Adrenal gland (tissue), 9 donors: ENCODE measurements at regions not wholly inside any gene's neighbourhood (a gene's known extent, or its start where the extent isn't known, plus 50 kb on each side); places are given as distances from the start of the nearest gene placed in this dataset.

ENCODE experiments used
- DNase-seq, 7 donors: peaks; one replicate each; pipeline ENCODE4 v3.0.0-alpha.2; 2019 to 2020
- H3K27ac ChIP-seq, 5 donors: fragments of 200-600 bp; sonication (generic) in 4 of 5; 1 replicate in 3 of 5; 2 replicates in 2 of 5; pipeline versions ENCODE4 v1.5.1 to v1.8.0; 2016 to 2020; ENCODE audit warnings: mild to moderate bottlenecking in 1 of 5
- H3K27me3 ChIP-seq: fragments of 200-600 bp; 2 replicates; pipeline ENCODE4 v1.8.0; 2021
- H3K36me3 ChIP-seq, 2 donors: fragments of 200-600 bp; replicated peaks in 1 of 2; 1 replicate in 1 of 2; 2 replicates in 1 of 2; pipeline versions ENCODE4 v1.5.1 to v1.8.0; 2018 to 2022
- H3K4me1 ChIP-seq, 2 donors: fragments of 200-600 bp; replicated peaks in 1 of 2; 1 replicate in 1 of 2; 2 replicates in 1 of 2; pipeline versions ENCODE4 v1.5.1 to v1.8.0; 2018 to 2021
- H3K4me3 ChIP-seq, 4 donors: fragments of 200-600 bp; sonication (generic) in 3 of 4; one replicate each; pipeline ENCODE4 v1.5.1; 2016 to 2018
- H3K9me3 ChIP-seq, 3 donors: fragments of 200-600 bp; sonication (generic) in 1 of 3; replicated peaks in 1 of 3; 1 replicate in 2 of 3; 2 replicates in 1 of 3; pipeline versions ENCODE4 v1.5.1 to v1.8.0; 2016 to 2021
- CTCF ChIP-seq, 6 experiments: fragments of 450-650 bp in 4 of 6; fragments of 200-600 bp in 2 of 6; sonication (generic) in 1 of 6; IDR thresholded peaks; 1 replicate in 5 of 6; 2 replicates in 1 of 6; pipeline versions ENCODE4 v1.5.1 to v1.8.0; 2016 to 2021; ENCODE audit warnings: antibody characterized with exemption in 6 of 6, mild to moderate bottlenecking in 2 of 6, moderate library complexity in 1 of 6
- POLR2A ChIP-seq, 2 donors: fragments of 450-650 bp; IDR thresholded peaks; one replicate each; pipeline ENCODE4 v1.6.1; 2017; ENCODE audit warnings: antibody characterized with exemption in 2 of 2, mild to moderate bottlenecking in 2 of 2, moderate library complexity in 1 of 2
- WGBS, 4 donors: extraction: QIAGEN DNeasy Blood & Tissue Kit in 2 of 4; methylation state at CpG; one replicate each; pipeline versions ENCODE4 v1.1.5 to v1.1.7; 2013 to 2017; 5-methylcytosine and 5-hydroxymethylcytosine counted together
- intact Hi-C, 2 donors: fragments of 100-400 bp; cut with DNase I; formaldehyde crosslinking; loops; one replicate each; pipeline versions ENCODE4 v1.14.1 to v1.15.0; 2022 to 2023
- donor health status: healthy with polysubstance abuse.
- donor health status: Bipolar disorder and iron deficiency.
- donor health status: DM: yes; HTN: yes; CAD: no.
- donor health status: DM: no; HTN: no; CAD: no.
- donor health status: DM: no; HTN: no; CAD: no.

DNA sequence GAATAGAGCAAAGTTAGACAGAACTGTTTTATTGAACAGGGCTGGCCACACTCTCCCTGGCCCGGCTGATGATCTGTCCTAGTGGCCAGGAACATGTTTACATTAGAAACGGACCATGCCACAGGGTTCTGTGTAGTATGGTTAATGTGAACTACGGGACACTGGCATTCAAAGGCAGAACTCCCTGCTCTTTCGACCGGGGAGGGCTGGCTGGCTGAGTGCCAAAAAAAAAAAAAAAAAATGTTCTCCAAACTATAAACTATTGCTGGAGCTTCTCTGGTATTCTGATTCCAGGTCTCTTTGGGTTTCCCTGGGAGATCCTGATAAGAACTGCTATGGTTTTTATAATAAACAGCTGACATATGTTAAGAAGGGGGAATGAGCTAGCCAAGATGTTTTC is 1262.6 kb upstream of the SORCS1 start:
- Histone ChIP-seq H3K27me3 (no peaks in the 10 kb centered on the region), H3K36me3 (no peaks in the 10 kb centered on the region), H3K9me3 (no peaks in the 10 kb centered on the region), H3K4me3 (no peak overlapping the region), H3K27ac (no peak overlapping the region), H3K4me1 (no peaks in the 10 kb centered on the region)
- no peak for TF ChIP-seq POLR2A (IDR thresholded peaks at IDR 0.05)
- no peak for TF ChIP-seq CTCF (IDR thresholded peaks at IDR 0.05)
- intact Hi-C loops, result no loop called here
- 15 to 31% (median 23%) methylated on average over 5 of the region's 5 CpGs for WGBS, 4 donors
- DNase-seq, result no peak

GRCh38 chr10:108425283-108425964 is 1260.9 kb upstream of the SORCS1 start:
- DNase-seq, result no peak
- WGBS, 4 donors, result 42 to 68% (median 58%) methylated on average over 1 of the region's 1 CpG
- Histone ChIP-seq H3K27me3 (no peaks in the 10 kb centered on the region), H3K9me3 (no peaks in the 10 kb centered on the region), H3K36me3 (no peaks in the 10 kb centered on the region), H3K27ac (no peak overlapping the region), H3K4me1 (no peaks in the 10 kb centered on the region), H3K4me3 (no peak overlapping the region)
- TF ChIP-seq POLR2A (IDR thresholded peaks at IDR 0.05), result no peak
- intact Hi-C loops, result no loop called here

- intact Hi-C loops, result no loop called here
- TF ChIP-seq POLR2A (IDR thresholded peaks at IDR 0.05), result no peak
- TF ChIP-seq CTCF (IDR thresholded peaks at IDR 0.05), result no peak
- H3K4me3 ChIP-seq, result no peak overlapping the region
- H3K27ac ChIP-seq, result no peak overlapping the region
- 47 to 69% (median 60%) methylated on average over 1 of the region's 1 CpG for WGBS, 4 donors
- no peak for DNase-seq
- no peaks in the 10 kb centered on the region for H3K4me1 ChIP-seq
- H3K9me3 ChIP-seq, result no peaks in the 10 kb centered on the region
- H3K36me3 ChIP-seq, result no peaks in the 10 kb centered on the region
- no peaks in the 10 kb centered on the region for H3K27me3 ChIP-seq
Measured at GRCh38 chr10:108424656-108425055, 1260.2 kb upstream of the SORCS1 start.

DNA sequence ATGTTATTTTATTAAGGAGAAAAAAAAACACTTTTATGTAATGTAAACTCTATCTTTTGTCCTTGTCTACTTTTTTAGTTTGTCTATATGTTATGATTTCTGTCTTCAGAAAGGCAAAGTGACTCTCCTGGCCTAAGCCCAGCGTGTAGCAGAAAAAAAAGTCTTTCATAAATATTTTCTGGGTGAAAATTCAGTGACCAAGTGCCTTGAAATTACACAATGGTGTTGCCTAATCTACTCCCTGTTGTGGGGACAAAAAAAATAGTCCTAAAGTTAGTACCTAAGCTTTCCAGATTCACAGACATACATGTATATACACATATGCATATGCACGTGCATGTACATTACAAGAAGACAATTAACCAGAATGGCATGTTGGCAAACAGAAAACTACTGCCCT is 1257.8 kb upstream of the SORCS1 start:
- no peak for TF ChIP-seq POLR2A (IDR thresholded peaks at IDR 0.05)
- no peak for TF ChIP-seq CTCF (IDR thresholded peaks at IDR 0.05)
- intact Hi-C loops, result no loop called here
- no peaks in the 10 kb centered on the region for H3K36me3 ChIP-seq
- no peaks in the 10 kb centered on the region for H3K9me3 ChIP-seq
- no peaks in the 10 kb centered on the region for H3K27me3 ChIP-seq
- no peak overlapping the region for H3K4me3 ChIP-seq
- H3K27ac ChIP-seq, result no peak overlapping the region
- H3K4me1 ChIP-seq, result no peaks in the 10 kb centered on the region
- 70 to 85% (median 77%) methylated on average over 2 of the region's 2 CpGs for WGBS, 4 donors
- DNase-seq, result no peak

DNA sequence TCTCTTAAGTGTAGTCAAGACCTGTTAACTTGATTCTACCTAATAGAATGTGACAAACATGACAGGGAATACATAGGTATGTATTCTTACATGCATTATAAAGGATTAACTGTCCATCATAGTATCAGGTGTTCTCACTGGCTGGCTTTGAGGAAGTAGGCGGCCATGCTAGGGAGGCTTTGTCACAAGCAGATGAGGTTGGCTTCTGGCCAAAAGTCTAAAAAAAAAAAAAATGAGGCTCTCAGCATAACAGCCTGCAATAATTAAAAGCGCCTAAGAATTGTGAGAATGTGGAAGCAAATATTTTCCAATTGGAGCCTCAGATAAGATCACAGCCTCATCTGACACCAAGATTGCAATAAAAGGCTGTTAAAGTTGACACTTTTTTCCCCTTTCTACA is 1256.8 kb upstream of the SORCS1 start:
- Histone ChIP-seq H3K27ac (no peak overlapping the region), H3K36me3 (no peaks in the 10 kb centered on the region), H3K9me3 (no peaks in the 10 kb centered on the region), H3K4me1 (no peaks in the 10 kb centered on the region), H3K4me3 (no peak overlapping the region), H3K27me3 (no peaks in the 10 kb centered on the region)
- DNase-seq, result no peak
- intact Hi-C loops, result no loop called here
- 52 to 65% (median 59%) methylated on average over 2 of the region's 2 CpGs for WGBS, 4 donors
- no peak for TF ChIP-seq CTCF (IDR thresholded peaks at IDR 0.05)
- no peak for TF ChIP-seq POLR2A (IDR thresholded peaks at IDR 0.05)
